Endothelial cell of umbilical vein (primary cell): ENCODE measurements at regions not wholly inside any gene's neighbourhood (a gene's known extent, or its start where the extent isn't known, plus 50 kb on each side); places are given as distances from the start of the nearest gene placed in this dataset.

Experiments used
- BruUV-seq: library from RNA; stranded (reverse); fragments of 400-500 nt; replicated peaks from 2 replicates; lab custom pipeline; 2021; lab: Mats Ljungman, UMichigan
- CTCF ChIA-PET: fragments of 300-600, 350-600 bp; sonication (Branson Sonifier 250); formaldehyde crosslinking; loops from one replicate; lab custom pipeline; 2021; ENCODE audit warnings: antibody characterized with exemption, inconsistent platforms; lab: Charles Lee
- POLR2A ChIA-PET: fragments of 300-600, 350-600 bp; sonication (Branson Sonifier 250); formaldehyde crosslinking; loops from one replicate; lab custom pipeline; 2021; ENCODE audit warnings: antibody characterized with exemption, inconsistent platforms; lab: Charles Lee
- DNase-seq: peaks from one replicate; pipeline ENCODE4 v3.0.0-alpha.2; 2011; ENCODE audit warnings: low read depth, low spot score
- FAIRE-seq: peaks from 2 replicates; lab custom pipeline; 2011; peaks lifted over from hg19 to GRCh38; lab: Jason Lieb, UNC
- H2AFZ ChIP-seq: 2 replicates; pipeline ENCODE4 v1.6.0; 2012; ENCODE audit warnings: low read depth, low read length, control low read depth, inconsistent platforms
- H3K27ac ChIP-seq: 2 replicates; pipeline ENCODE4 v1.5.1; 2011; ENCODE audit warnings: low read depth, mild to moderate bottlenecking, control low read depth, low read length, moderate library complexity; ENCODE audit not compliant: insufficient read depth
- H3K27me3 ChIP-seq, 2 experiments: 2 replicates each; pipeline versions ENCODE4 v1.6.0 to v1.6.1; 2011; ENCODE audit warnings: low read length in 2 of 2, mixed read lengths in 1 of 2; ENCODE audit not compliant: control insufficient read depth in 2 of 2, insufficient read depth in 2 of 2
- H3K36me3 ChIP-seq, 2 experiments: 2 replicates in 1 of 2; 3 replicates in 1 of 2; pipeline ENCODE4 v1.5.1; 2011; ENCODE audit warnings: low read length in 2 of 2, mild to moderate bottlenecking in 1 of 2, moderate library complexity in 1 of 2; ENCODE audit not compliant: control insufficient read depth in 2 of 2, insufficient read depth in 2 of 2; ENCODE audit errors: extremely low read depth in 1 of 2
- H3K4me1 ChIP-seq: 3 replicates; pipeline ENCODE4 v1.5.1; 2011; ENCODE audit warnings: mild to moderate bottlenecking, low read length; ENCODE audit not compliant: control insufficient read depth, insufficient read depth; ENCODE audit errors: extremely low read depth
- H3K4me2 ChIP-seq: 2 replicates; pipeline ENCODE4 v1.6.1; 2011; ENCODE audit warnings: low read length, control low read depth, mixed read lengths; ENCODE audit not compliant: insufficient read depth
- H3K4me3 ChIP-seq, 3 experiments: fragments of 200-600 bp in 1 of 3; sonication (generic), shearing (Covaris generic) in 1 of 3; replicated peaks in 1 of 3; 2 replicates each; pipeline ENCODE4 v1.5.1; 2011 to 2016; ENCODE audit warnings: control low read depth in 3 of 3, low read length in 3 of 3, mild to moderate bottlenecking in 2 of 3, inconsistent platforms in 1 of 3, low read depth in 1 of 3, moderate library complexity in 1 of 3; ENCODE audit not compliant: insufficient read depth in 1 of 3
- H3K79me2 ChIP-seq: 2 replicates; pipeline ENCODE4 v1.6.0; 2012; ENCODE audit warnings: low read length, inconsistent platforms; ENCODE audit not compliant: control insufficient read depth, insufficient read depth
- H3K9ac ChIP-seq: replicated peaks from 2 replicates; pipeline ENCODE3; 2011; ENCODE audit warnings: low read length, control low read depth; ENCODE audit not compliant: insufficient read depth; ENCODE audit errors: extremely low read depth
- H3K9me1 ChIP-seq: replicated peaks from 3 replicates; pipeline ENCODE4 v1.6.0; 2011; ENCODE audit warnings: mild to moderate bottlenecking, low read length; ENCODE audit not compliant: control insufficient read depth, insufficient read depth; ENCODE audit errors: extremely low read depth
- H3K9me3 ChIP-seq: replicated peaks from 2 replicates; pipeline ENCODE4 v1.5.1; 2012; ENCODE audit warnings: low read length, inconsistent platforms; ENCODE audit not compliant: control insufficient read depth, insufficient read depth
- H4K20me1 ChIP-seq: replicated peaks from 2 replicates; pipeline ENCODE3; 2011; ENCODE audit warnings: mild to moderate bottlenecking, low read length; ENCODE audit not compliant: control insufficient read depth, insufficient read depth; ENCODE audit errors: extremely low read depth
- EZH2 ChIP-seq: IDR thresholded peaks from 2 replicates; pipeline ENCODE4 v1.6.1; 2012; ENCODE audit warnings: borderline replicate concordance, low read depth, mild to moderate bottlenecking, moderate library complexity, low read length, inconsistent platforms; ENCODE audit not compliant: severe bottlenecking
- FOS ChIP-seq: IDR thresholded peaks from 2 replicates; pipeline ENCODE4 v1.6.1; 2011; ENCODE audit warnings: mild to moderate bottlenecking, low read length, moderate library complexity, borderline replicate concordance; ENCODE audit not compliant: insufficient read depth
- GATA2 ChIP-seq: IDR thresholded peaks from 2 replicates; pipeline ENCODE4 v1.7.0; 2011; ENCODE audit warnings: low read depth, mild to moderate bottlenecking, moderate library complexity, mixed read lengths, low read length; ENCODE audit not compliant: insufficient read length, insufficient read depth
- JUN ChIP-seq: IDR thresholded peaks from 2 replicates; pipeline ENCODE4 v1.6.1; 2011; ENCODE audit warnings: borderline replicate concordance, low read depth; ENCODE audit not compliant: insufficient read length, insufficient read depth
- MYC ChIP-seq: IDR thresholded peaks from one replicate; pipeline ENCODE4 v1.6.1; 2011; ENCODE audit warnings: mild to moderate bottlenecking, low read depth, low read length
- POLR2A ChIP-seq: IDR thresholded peaks from 2 replicates; pipeline ENCODE4 v1.6.1; 2012; ENCODE audit warnings: low read depth, mild to moderate bottlenecking, control low read depth, low read length
- POLR2AphosphoS5 ChIP-seq: IDR thresholded peaks from 2 replicates; pipeline ENCODE4 v1.6.1; 2012; ENCODE audit warnings: low read depth, mild to moderate bottlenecking, control low read depth, low read length, moderate library complexity; ENCODE audit not compliant: insufficient read depth
- dilution Hi-C: fragments of 300-500 bp; cut with MboI; formaldehyde crosslinking; loops from one replicate; pipeline ENCODE4 v1.15.0; 2019; ENCODE audit warnings: low sequenced_read_pairs; ENCODE audit not compliant: extremely low pct_ligation_motif_present
- intact Hi-C: fragments of 100-400 bp; cut with micrococcal nuclease; formaldehyde crosslinking; loops from one replicate; pipeline ENCODE4 v1.10.0; 2022
- TF ChIP-seq, protein P1 (sequence below), 2 donors: IDR thresholded peaks; 1 replicate in 1 of 2; 2 replicates in 1 of 2; pipeline ENCODE4 v1.5.1; 2011; ENCODE audit warnings: low read length in 2 of 2, mild to moderate bottlenecking in 2 of 2, moderate library complexity in 2 of 2, control low read depth in 1 of 2, inconsistent platforms in 1 of 2, low read depth in 1 of 2; ENCODE audit not compliant: insufficient read depth in 1 of 2; ENCODE audit errors: extremely low read depth in 1 of 2
- TF ChIP-seq, protein P2 (sequence below): IDR thresholded peaks from 2 replicates; pipeline ENCODE4 v1.6.1; 2011; ENCODE audit not compliant: insufficient read depth, insufficient read length

DNA sequence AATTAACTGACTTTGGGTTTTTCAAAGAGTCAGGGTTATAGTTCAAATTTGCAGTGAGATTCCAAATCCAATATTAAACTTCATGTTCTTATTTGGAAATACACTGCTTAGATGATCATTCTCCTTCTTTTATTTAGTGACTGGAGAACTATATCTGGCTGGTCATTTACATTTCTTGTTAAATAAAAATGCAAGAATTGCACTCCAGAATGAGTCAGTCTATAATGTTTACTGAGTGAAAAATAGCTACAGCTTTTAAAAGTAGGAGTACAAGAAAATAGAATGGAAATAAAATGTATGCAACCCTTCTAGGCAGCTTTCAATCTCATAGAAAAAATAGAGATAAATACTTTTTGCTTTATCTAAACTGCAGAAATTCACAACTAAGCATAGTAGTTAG lies 54.5 kb upstream of the CD2AP start:
- no peaks in the 10 kb centered on the region for H3K4me1 ChIP-seq
- H3K27me3 ChIP-seq = peaks cover 0 to 2% of the 10 kb centered on the region in 2 experiments
- no peaks in the 10 kb centered on the region for H3K9me3 ChIP-seq
- no peaks in the 10 kb centered on the region for H3K36me3 ChIP-seq
- BruUV-seq = no TSS peak
- no peaks in the 10 kb centered on the region for H3K9me1 ChIP-seq
- TF ChIP-seq MYC = no peak
- no peak for TF ChIP-seq POLR2A
- TF ChIP-seq GATA2 = no peak
- TF ChIP-seq POLR2AphosphoS5 = no peak
- no peak for TF ChIP-seq FOS
- TF ChIP-seq, protein P1, sequence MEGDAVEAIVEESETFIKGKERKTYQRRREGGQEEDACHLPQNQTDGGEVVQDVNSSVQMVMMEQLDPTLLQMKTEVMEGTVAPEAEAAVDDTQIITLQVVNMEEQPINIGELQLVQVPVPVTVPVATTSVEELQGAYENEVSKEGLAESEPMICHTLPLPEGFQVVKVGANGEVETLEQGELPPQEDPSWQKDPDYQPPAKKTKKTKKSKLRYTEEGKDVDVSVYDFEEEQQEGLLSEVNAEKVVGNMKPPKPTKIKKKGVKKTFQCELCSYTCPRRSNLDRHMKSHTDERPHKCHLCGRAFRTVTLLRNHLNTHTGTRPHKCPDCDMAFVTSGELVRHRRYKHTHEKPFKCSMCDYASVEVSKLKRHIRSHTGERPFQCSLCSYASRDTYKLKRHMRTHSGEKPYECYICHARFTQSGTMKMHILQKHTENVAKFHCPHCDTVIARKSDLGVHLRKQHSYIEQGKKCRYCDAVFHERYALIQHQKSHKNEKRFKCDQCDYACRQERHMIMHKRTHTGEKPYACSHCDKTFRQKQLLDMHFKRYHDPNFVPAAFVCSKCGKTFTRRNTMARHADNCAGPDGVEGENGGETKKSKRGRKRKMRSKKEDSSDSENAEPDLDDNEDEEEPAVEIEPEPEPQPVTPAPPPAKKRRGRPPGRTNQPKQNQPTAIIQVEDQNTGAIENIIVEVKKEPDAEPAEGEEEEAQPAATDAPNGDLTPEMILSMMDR (IDR thresholded peaks at IDR 0.05; ENCODE audit: extremely low read depth in 1 of 2, insufficient read depth in 1 of 2, low read depth in 1 of 2, low read length in 2 of 2) = no peak
- no peak for TF ChIP-seq JUN
- no peak for TF ChIP-seq EZH2
- TF ChIP-seq, protein P2, sequence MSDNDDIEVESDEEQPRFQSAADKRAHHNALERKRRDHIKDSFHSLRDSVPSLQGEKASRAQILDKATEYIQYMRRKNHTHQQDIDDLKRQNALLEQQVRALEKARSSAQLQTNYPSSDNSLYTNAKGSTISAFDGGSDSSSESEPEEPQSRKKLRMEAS = no peak
- DNase-seq (no peak), FAIRE-seq (no peak)
- H3K4me2 ChIP-seq = no peak overlapping the region
- H3K9ac ChIP-seq = no peak overlapping the region
- ChIA-PET CTCF (interaction anchor here (1.3 kb wide), 1 partner anchor 10 kb away, joined by 3 read pairs; no protein-coding TSS in a partner anchor), POLR2A (no interaction called here)
- dilution Hi-C loops (no loop called here), intact Hi-C loops (no loop called here)
- no peak overlapping the region for H3K4me3 ChIP-seq
- H3K27ac ChIP-seq = no peak overlapping the region
- no peaks in the 10 kb centered on the region for H3K79me2 ChIP-seq
- H4K20me1 ChIP-seq = no peaks in the 10 kb centered on the region
- H2AFZ ChIP-seq = no peak overlapping the region
